Mucosa of gallbladder (tissue), 1 donor: ENCODE measurements at regions not wholly inside any gene's neighbourhood (a gene's known extent, or its start where the extent isn't known, plus 50 kb on each side); places are given as distances from the start of the nearest gene placed in this dataset.

Experiments
- DNase-seq: peaks from one replicate; pipeline ENCODE4 v3.0.0-alpha.2; 2020; ENCODE audit warnings: low spot score
- donor health status: DM: no; HTN: no; CAD: no.

DNA sequence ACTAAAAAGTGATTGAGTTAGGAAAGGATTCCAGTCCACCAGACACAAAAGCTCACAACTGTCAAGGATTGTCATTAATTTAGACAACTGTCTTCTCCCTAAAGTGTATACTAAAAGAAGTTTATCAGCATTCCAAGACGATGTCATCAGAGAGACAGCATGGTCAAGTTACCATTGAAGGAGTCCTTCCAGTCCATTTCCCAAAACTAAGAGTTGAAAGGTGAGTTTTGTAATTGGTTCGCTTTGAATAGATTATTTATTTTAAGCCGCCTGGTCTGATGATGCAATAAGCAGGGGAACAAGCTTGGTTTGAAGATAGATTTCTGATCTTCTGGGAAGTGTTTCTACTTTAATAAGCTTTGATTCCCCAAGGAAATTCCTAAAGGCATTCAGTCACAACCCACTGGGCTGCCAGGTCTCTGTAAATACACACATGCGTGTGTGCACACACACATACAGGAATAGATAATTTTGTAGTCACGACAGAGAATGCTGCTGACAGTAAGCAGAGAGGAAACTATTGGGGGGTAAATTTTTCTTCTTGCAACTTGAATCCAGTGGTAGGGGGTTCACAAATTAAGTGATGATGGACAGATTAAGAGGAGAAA is 234.8 kb downstream of the PIK3R1 start:
- DNase-seq = no peak

DNA sequence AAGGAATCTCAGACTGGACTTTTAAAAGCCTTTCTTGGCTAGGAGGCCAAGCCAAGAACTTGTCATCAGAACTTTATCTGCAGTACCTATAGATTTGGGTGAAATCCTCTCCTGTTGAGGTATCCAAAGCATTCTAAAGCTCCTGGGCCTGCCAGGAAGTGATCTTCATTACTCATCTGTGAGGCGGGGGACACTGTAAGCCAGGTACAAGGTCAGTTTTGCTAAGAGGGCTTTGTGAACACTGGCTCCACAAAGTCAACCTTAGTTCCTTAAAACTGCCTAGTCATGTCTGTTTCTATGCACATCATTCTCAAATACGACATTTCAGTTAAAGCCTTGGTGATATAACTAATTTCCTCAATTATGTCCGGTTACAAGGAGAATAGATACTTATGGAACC is 236.7 kb downstream of the PIK3R1 start:
- no peak for DNase-seq

DNA sequence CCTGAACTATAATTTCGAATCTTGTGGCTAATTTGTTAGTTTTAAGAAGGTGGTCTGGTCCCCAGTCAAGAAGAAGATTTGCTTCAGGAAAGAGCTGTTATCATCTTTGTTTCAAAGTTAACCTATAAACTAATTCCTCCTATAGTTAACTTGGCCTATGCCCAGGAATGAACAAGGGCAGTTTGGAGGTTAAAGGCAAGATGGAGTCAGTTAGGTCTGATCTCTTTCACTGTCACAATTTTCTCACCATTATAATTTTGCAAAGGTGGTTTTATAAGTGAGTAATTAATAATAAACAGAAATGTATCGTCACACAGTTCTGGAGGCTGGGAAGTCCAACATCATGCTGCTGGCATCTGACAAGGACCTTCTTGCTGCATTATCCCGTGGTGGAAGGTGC is 238.6 kb downstream of the PIK3R1 start:
- DNase-seq = no peak

DNA sequence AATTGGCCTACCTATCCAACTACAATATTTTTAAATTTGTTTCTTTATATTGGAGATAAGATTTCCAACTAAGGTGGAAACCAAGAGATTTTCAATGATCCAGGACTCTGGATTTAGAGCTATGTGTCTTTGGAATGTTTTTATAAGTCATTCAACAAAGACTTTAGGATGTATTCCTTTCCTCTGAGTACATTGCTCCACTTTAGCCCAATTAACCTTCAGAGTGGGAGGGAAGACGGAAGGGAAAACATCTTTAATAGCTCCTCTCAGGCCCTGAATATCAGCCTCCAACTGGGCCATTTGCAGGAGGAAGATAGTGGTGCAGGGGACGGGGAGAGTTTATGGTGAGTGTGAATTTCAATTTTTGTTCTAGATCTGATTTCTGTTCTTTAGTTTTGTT is 239.2 kb downstream of the PIK3R1 start:
- DNase-seq = no peak

DNA sequence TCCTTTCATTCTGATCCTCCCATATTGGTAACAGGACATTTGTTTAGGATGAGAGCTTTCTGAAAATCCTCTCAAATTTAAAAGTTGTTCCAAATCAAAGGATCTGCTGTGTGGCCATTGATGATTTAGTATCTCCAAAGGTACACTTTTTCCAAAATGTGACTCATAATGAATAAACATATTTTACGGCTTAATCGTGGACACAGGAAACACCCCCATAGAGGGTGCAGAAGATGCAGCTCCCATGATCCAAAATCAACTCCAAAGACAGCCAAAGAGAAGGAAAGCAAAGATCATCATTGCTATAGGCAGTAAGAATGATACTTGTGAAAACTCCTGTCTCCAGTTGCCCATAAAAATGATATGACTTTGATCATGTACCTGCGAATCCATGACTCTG is 239.7 kb downstream of the PIK3R1 start:
- DNase-seq = no peak

DNA sequence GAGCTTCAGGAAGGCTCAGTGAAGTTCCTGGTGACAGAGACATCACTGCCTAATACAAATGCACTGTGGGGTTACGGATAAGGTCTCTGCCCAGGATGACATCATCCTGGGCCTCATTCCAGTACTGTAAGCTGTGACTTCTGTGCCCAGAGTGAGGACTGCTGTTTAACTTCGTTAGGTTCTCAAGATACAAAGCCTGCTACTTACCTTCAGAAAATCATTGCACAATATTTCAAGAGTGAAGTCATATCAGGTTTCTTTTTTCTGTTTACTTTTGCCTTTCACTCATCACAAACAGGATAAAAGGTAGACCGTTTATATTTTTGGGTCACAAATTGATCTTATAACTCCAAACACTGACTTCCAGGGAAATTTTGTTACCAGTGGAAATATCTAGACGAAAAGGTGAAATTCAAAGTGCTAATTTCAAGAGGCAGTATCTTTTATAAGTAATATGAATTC is 241.2 kb downstream of the PIK3R1 start:
- peak; percentile 85 for DNase-seq

DNA sequence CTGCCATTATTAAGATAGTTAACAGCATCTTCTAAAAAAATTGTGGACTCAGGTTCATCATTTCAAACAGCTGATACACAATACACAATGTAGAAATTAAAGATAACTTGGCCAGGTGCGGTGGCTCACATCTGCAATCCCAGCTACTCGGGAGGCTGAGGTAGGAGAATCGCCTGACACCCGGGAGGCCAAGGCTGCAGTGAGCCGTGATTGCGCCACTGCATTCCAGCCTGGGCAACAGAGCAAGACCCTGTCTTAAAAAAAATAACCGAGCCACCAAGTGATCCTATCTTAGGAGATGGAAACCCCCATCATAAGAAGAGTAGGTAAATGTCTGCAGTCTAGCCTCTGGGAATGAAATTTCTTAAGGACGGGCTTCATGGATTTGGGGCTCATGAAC is 241.7 kb downstream of the PIK3R1 start:
- DNase-seq = no peak

DNA sequence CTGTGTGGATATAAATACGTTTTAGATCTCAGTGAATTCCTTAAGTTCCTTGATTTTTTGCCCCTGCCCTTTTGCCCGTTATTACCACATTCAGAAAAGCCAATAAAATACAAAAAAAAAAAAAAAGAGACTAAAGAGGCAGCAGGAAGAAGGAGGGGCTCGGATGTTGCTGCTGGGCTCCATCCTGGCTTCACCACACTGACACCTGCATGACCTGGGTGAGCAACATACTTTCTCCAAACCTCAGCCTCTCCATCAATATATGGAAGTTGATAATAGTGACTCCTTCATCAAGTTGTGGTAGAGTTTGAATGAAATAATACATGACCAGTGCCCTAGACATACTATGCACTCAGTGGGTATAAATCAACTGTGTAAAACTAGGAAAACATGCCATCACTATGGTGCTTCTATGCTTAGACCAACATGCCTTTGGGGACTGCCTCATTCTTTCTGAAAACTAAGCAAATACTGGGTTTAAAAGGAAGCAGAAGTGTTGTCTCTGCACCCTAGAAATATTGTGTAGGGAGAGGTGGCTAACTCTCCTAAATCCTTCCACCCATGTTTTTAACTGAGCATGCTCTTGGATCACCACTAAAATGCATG is 243.0 kb downstream of the PIK3R1 start:
- DNase-seq = no peak

DNA sequence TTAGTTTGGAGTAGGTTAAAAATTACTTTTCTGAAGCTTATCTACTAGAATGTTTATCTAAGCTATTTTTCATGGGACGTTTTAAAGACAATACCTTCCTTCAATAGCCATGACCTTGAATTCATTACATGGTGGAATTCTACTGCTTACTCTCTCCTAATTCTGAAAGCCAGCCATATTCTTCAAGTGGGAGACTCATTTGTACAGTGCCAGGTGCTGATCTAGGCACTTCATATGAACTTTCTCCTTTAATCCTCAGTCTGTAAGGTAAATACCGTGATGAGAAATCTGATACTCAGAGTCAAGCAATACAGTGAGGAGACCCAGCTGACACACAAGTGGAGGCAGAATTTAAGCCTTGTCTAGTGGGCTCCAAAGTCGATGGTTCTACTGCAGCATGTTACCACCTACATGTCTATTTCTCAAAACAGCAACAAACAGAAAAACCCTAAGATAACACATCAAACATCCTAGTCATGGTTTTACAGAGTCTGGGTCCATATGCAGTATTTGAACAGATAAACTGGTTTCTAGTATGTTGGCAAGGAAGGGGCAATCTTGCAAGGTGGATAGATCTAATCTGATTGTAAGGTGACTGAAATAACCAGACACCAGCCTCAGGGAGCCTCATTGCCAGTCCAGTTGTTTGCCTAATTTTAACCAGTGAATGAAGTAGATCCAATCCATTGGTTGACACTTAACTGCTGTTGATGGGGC is 243.7 kb downstream of the PIK3R1 start:
- DNase-seq = no peak

DNA sequence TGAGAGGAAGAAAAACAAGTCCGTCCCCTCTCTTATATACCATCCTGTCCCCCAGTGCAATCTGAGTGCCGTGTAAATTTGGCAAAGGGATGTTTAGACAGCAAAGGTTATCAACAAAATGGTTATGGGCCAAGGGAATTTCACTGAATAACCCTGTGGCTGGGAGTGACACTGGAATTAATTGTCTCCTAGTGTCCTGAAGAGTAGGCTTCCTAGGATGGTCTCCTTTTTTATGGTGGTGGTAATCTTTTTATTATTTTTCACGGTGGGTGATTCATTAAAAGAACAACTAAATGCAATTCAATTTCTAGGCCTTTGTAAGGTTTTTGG is 244.2 kb downstream of the PIK3R1 start:
- no peak for DNase-seq

DNA sequence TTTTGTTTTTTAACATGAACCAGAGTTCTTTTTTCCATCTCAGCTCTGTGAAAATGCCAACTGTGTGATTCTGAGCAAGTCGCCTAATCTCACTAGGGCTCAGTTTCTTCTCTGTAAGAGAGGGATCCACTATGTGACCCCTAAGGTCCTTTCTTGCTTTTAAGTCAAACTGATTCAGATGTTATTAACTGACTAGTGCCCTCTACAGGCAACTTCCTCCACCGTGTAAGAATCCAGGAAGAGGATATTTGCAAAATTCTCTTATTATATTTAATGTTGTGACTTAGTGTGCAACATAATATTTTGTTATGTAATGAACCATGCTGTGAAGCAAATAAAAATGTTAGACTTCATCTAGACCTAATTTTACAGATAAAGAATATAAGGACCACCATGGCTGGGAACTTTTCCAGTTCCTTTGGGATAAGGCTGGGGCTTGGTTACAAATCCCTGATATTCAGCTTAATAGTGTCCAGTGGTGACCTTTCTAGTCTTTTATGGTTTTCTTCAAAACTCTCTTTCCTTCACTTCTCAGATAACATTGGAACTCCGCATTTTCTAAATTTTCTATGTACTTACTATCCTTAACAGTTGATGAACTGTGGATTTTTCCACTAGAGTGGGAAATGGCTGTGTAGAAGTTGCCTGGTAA is 244.7 kb downstream of the PIK3R1 start:
- peak; percentile 58 for DNase-seq

DNA sequence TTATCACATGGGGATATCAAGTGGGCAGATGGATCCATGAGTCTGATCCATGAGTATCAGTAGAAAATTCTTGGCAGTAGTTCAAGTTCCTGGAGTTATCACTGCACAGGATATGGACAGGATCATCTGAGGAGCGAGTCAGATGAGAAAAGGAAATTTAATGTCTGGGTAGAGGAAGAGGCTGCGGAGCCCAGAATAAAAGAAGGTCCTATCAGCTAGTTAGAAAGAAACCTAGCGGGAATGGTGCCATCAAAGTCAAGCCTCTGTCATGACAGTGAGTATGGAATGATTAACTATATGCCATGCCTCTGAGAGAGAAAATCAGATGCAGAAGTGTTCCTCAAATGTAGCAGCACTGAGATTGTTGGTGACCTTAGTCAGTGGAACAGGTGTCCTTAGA is 248.1 kb downstream of the PIK3R1 start:
- no peak for DNase-seq

DNA sequence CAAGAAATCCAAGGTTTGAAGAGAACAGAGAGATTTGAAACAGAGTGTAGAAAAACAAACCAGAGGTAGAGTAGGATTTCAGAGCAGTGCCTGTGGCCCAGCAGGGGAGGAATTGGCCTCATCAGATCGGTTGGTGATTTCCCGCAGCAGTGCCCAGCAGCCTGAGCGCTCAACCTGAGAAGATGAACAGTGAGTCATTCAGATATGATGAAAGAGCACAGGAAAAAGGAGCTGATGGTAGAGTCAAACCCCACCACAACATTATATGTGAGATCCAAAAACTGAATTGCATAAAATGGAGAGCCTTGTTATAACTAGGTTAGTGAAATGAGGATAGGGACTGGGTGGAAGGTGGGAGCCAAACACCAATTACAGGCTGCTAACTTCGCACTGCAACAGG is 248.9 kb downstream of the PIK3R1 start:
- DNase-seq = no peak

DNA sequence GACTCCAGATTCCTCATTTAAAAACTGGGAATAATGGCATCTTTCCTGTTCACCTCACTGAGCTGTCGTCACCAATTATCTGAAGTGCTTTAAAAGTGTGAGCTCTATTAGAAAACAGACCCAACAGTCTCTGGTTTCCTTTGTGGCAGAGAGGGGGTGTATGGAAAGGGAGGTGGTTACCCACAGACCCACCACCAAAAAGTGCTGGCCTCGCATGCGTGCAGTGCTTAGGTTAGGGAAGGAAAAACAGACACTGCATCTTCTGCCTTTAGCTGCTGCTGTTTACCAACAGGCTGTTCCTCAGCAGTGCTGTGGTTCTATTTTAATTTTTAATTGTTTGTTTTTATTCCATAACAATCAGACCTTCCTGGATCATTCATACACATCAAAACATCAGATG is 249.6 kb downstream of the PIK3R1 start:
- no peak for DNase-seq

DNA sequence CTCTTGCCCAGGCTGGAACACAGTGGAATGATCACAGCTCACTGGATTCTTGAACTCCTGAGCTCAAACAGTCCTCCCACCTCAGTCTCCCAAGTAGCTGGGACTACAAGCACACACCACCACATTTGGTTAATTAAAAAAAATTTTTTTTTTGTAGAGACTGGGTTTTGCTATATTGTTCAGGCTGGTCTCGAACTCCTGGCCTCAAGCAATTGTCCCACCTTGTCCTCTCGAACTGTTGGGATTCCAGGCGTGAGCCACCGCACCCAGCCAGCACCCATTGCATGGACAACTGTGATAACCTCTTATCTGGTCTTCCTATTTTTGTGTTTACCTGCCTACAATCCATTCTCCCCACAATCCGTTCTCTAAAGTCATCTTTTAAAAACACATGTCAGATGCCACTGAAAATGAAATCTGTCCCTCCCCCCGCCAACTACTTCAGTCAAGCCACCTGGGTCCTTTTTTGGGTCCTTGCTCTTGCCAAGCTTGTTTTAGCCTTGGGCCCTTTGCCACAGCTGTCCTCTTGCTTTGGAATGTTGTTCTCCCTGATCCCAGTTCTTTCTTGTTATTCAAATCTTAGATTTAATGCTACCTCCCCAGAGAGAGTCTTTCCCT is 250.5 kb downstream of the PIK3R1 start:
- no peak for DNase-seq

DNA sequence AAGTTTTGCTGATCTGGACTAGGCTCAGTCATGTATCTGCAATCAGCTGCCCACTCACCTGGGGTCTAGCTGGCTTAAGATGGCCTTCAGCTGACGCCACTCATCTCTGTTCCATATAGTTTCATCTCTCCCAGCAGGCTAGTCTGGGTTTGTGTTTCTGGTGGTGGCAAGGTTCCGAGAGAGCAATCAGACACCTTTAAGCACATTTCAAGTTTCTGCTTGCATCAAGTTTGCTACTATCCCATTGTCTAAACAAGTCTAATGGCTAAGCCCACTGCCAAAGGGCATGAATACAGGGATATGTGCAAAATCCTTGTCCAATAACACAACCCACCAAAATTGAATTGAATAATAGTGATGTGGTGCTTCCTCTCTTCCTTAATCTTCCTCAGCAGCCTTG is 251.7 kb downstream of the PIK3R1 start:
- DNase-seq = no peak

DNA sequence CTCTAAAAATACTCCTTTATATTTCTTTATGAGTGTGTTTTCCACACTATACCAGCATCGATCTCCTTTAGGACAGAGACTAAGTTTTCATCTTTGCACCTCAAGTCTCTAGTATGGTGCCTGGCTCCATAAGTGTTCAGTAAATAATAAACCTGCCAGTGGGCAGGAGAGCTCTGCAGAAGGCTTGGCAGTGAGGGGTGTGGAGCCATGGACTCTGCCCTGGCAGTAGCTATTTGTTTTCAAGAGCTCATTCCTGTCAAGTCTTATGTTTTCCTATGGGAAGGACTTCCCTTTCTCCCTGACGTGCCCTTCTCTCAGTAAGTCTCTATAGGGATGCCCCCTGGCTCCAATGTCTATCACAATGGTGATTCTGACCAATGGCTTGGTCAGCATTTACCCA is 252.2 kb downstream of the PIK3R1 start:
- DNase-seq = peak; percentile 58

DNA sequence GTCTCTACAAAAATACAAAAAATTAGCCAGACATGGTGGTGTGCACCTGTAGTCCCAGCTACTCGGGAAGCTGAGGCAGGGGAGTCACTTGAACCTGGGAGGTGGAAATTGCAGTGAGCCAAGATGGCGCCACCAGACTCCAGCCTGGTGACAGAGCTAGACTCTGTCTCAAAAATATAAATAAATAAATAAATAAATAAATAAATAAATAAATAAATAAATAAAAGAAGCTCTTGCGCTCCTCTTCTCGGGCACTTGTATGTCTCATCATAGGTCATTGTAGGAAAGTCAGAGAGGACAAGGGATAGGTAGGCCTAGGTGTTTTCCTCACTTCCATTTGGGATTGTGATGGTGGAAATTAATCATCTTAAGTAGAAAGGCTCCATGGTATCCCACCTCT is 252.8 kb downstream of the PIK3R1 start:
- DNase-seq = no peak

DNA sequence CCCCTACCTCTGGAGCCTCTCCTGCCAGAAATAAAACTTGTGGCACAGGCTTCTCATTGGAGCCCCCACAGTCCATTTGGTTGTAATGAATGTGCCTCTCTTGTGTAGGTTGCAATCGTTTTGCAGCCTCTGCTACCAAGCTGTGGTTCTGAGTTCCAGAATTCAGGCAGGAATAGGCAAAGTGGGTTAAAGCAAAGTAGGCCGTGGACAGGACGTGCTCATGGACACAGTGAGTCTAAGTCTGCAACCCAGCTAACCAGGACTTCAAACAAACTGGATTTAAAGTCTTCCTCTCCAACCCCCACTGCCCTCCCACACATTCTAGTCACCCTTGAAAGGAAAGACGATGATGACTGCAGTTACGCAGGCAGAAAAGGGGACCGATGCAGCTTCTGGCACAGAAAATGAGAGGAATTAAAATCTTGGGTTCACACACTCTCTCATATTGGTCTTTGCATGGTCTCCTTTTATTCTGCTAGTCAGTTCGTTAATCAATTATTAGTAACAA is 260.0 kb downstream of the PIK3R1 start:
- DNase-seq = no peak

DNA sequence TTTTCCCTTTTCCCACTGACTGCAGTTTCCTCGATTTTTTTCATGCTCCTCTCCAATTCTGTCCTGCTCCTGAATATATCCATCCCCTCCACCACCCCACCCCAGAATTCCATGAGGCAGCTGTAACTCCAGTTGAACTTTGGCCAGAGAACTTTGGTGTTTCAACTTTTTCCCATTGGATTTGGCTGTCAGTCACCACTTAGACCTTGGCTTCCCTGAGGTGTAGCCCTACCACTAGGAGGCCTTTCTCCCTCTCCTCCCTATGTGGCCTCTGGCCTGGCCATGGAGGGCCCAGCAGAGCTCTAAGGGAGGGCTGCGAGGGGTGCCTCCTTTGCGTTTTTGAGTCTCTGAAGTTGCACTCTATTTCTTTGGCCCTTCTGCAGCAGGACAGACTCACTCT is 261.3 kb downstream of the PIK3R1 start:
- DNase-seq = no peak

DNA sequence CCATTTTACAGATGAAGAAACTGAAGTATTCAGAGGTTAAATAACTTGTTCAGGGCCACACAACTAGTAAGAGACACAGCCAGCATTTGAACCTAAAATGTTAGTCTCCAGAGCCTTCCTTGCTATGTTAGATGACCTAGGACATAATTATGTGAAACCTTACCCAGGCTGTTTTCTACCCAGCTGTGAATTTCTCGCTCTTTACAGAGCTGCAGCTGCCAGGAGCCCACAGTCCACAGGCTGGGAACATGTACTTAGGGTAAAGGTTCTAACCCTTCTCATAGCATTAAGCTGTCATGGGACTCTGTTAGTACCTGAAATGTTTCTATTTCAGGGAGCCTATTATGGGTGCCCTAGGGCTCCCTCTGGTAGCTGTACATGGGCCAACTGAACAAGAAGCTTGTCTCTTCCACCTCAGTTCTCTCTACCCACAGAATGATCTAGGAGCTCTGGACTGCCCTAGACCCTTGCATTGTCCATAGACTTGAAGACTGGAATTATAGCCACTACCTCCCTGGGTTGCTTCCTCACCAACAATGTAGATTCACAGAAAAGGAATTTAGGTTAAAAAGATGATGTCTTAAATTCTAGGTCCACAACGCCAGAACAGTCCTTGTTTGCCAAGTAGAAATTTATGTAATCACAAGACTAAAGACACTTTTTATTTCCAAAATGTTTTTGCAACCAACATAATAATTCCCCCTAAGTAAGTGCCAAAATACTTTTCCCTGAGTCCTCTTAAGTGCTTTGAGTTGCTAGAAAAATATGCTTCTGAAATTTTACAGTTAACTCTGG is 262.9 kb downstream of the PIK3R1 start:
- no peak for DNase-seq

DNA sequence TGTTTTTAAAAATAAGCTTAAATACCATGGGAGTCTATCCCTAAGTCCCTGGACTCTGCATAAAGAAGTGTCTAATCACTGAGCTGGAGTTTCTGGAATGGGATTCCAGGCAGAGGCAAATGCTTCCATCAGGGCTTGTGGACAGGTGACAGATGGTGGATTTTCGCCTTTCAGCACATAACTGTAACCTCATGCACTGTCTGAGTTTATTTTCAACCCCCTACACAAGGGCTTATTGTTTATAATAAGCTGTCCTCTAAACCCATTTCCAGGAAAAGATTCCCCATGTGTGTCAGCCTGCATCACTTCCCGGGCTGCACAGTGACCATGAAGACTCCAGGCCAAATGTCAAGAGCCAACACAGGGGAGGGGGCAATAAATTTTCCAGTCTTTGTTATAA is 264.0 kb downstream of the PIK3R1 start:
- DNase-seq = no peak
